ENCODE measurements at regions not wholly inside any gene's neighbourhood (a gene's known extent, or its start where the extent isn't known, plus 50 kb on each side); places are given as distances from the start of the nearest gene placed in this dataset.

GRCh38 chr13:43991773-43992201 lies 112.1 kb downstream of the LACC1 start:
- H3K36me3 ChIP-seq (ENCODE audit: control insufficient read depth in 2 of 2, insufficient read depth in 2 of 2, low read length in 1 of 2): no peaks in the 10 kb centered on the region
- WGBS: 91% methylated on average over 4 of the region's 4 CpGs

DNA sequence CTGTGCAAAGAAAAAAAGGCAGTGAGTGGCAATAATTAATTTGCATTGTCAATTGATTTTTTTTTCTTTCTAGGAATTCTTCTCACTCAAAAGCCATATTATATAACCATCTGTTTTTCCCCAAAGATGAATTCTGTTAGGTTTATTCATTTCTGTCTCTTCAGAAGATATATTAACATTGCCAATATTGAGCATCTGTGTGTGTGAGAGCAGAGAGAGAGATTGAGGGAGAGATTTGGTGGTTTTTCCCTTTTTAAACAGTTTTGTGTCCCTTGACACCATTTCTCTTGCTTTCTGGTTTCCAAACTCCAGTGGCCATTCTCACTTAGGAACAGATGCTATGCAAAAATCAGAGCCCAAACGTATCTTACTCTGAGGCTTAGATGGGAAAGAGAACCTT lies 112.5 kb downstream of the LACC1 start:
- no peak for DNase-seq (ENCODE audit: low read depth in 6 of 9, low spot score in 9 of 9)
- Histone ChIP-seq H3K4me1 (ENCODE audit: control insufficient read depth in 2 of 2, insufficient read depth in 2 of 2, low read length in 2 of 2) (no peaks in the 10 kb centered on the region), H3K4me3 (ENCODE audit: low read length in 2 of 2) (no peak overlapping the region), H3K36me3 (ENCODE audit: control insufficient read depth in 2 of 2, insufficient read depth in 2 of 2, low read length in 1 of 2) (no peaks in the 10 kb centered on the region), H3K9me3 (ENCODE audit: control insufficient read depth in 2 of 2, insufficient read depth in 1 of 2, low read length in 1 of 2) (peaks cover 2 to 4% of the 10 kb centered on the region in 2 donors), H3K27ac (ENCODE audit: low read depth in 1 of 2, low read length in 1 of 2) (no peak overlapping the region), H3K27me3 (ENCODE audit: control insufficient read depth in 2 of 2, insufficient read depth in 1 of 2, low read length in 1 of 2) (no peaks in the 10 kb centered on the region)
- WGBS: 94% methylated on average over 1 of the region's 1 CpG

More at GRCh38 chr13:43991773-43992201, 112.1 kb downstream of the LACC1 start:
- Histone ChIP-seq H3K9me3 (ENCODE audit: control insufficient read depth in 2 of 2, insufficient read depth in 1 of 2, low read length in 1 of 2) (peaks cover 2 to 4% of the 10 kb centered on the region in 2 donors), H3K4me3 (ENCODE audit: low read length in 2 of 2) (no peak overlapping the region), H3K27ac (ENCODE audit: low read depth in 1 of 2, low read length in 1 of 2) (no peak overlapping the region), H3K27me3 (ENCODE audit: control insufficient read depth in 2 of 2, insufficient read depth in 1 of 2, low read length in 1 of 2) (no peaks in the 10 kb centered on the region), H3K4me1 (ENCODE audit: control insufficient read depth in 2 of 2, insufficient read depth in 2 of 2, low read length in 2 of 2) (no peaks in the 10 kb centered on the region)
- DNase-seq (ENCODE audit: low read depth in 6 of 9, low spot score in 9 of 9): no peak

GRCh38 chr13:43994999-43995859 lies 115.5 kb downstream of the LACC1 start:
- no peak for DNase-seq (ENCODE audit: low read depth in 6 of 9, low spot score in 9 of 9)
- Histone ChIP-seq H3K27ac (ENCODE audit: low read depth in 1 of 2, low read length in 1 of 2) (no peak overlapping the region), H3K4me3 (ENCODE audit: low read length in 2 of 2) (no peak overlapping the region), H3K36me3 (ENCODE audit: control insufficient read depth in 2 of 2, insufficient read depth in 2 of 2, low read length in 1 of 2) (no peaks in the 10 kb centered on the region), H3K4me1 (ENCODE audit: control insufficient read depth in 2 of 2, insufficient read depth in 2 of 2, low read length in 2 of 2) (no peaks in the 10 kb centered on the region), H3K27me3 (ENCODE audit: control insufficient read depth in 2 of 2, insufficient read depth in 1 of 2, low read length in 1 of 2) (no peaks in the 10 kb centered on the region), H3K9me3 (ENCODE audit: control insufficient read depth in 2 of 2, insufficient read depth in 1 of 2, low read length in 1 of 2) (peaks cover 2 to 4% of the 10 kb centered on the region in 2 donors)
- 91% methylated on average over 7 of the region's 7 CpGs for WGBS

- no peak overlapping the region for H3K4me3 ChIP-seq (ENCODE audit: low read length in 2 of 2)
- 98% methylated on average over 1 of the region's 1 CpG for WGBS
- no peaks in the 10 kb centered on the region for H3K27me3 ChIP-seq (ENCODE audit: control insufficient read depth in 2 of 2, insufficient read depth in 1 of 2, low read length in 1 of 2)
- H3K4me1 ChIP-seq (ENCODE audit: control insufficient read depth in 2 of 2, insufficient read depth in 2 of 2, low read length in 2 of 2): no peaks in the 10 kb centered on the region
- DNase-seq (ENCODE audit: low read depth in 6 of 9, low spot score in 9 of 9): no peak
- H3K36me3 ChIP-seq (ENCODE audit: control insufficient read depth in 2 of 2, insufficient read depth in 2 of 2, low read length in 1 of 2): no peaks in the 10 kb centered on the region
- no peak overlapping the region for H3K27ac ChIP-seq (ENCODE audit: low read depth in 1 of 2, low read length in 1 of 2)
- H3K9me3 ChIP-seq (ENCODE audit: control insufficient read depth in 2 of 2, insufficient read depth in 1 of 2, low read length in 1 of 2): peaks cover 2 to 4% of the 10 kb centered on the region in 2 donors
Observed at GRCh38 chr13:43996221-43996620, 116.5 kb downstream of the LACC1 start.

- DNase-seq (ENCODE audit: low read depth in 6 of 9, low spot score in 9 of 9): no peak
- 82% methylated on average over 2 of the region's 2 CpGs for WGBS
Observed at GRCh38 chr13:44003481-44003880, 123.8 kb downstream of the LACC1 start.

GRCh38 chr13:44004878-44005277 lies 125.2 kb downstream of the LACC1 start:
- no peaks in the 10 kb centered on the region for H3K4me1 ChIP-seq (ENCODE audit: control insufficient read depth in 2 of 2, insufficient read depth in 2 of 2, low read length in 2 of 2)
- H3K27ac ChIP-seq (ENCODE audit: low read depth in 1 of 2, low read length in 1 of 2): no peak overlapping the region
- H3K27me3 ChIP-seq (ENCODE audit: control insufficient read depth in 2 of 2, insufficient read depth in 1 of 2, low read length in 1 of 2): no peaks in the 10 kb centered on the region
- no peaks in the 10 kb centered on the region for H3K36me3 ChIP-seq (ENCODE audit: control insufficient read depth in 2 of 2, insufficient read depth in 2 of 2, low read length in 1 of 2)
- no peak overlapping the region for H3K4me3 ChIP-seq (ENCODE audit: low read length in 2 of 2)
- DNase-seq (ENCODE audit: low read depth in 6 of 9, low spot score in 9 of 9): no peak
- H3K9me3 ChIP-seq (ENCODE audit: control insufficient read depth in 2 of 2, insufficient read depth in 1 of 2, low read length in 1 of 2): no peaks in the 10 kb centered on the region
- 95% methylated on average over 3 of the region's 3 CpGs for WGBS

More at GRCh38 chr13:44003481-44003880, 123.8 kb downstream of the LACC1 start:
- Histone ChIP-seq H3K36me3 (ENCODE audit: control insufficient read depth in 2 of 2, insufficient read depth in 2 of 2, low read length in 1 of 2) (no peaks in the 10 kb centered on the region), H3K27me3 (ENCODE audit: control insufficient read depth in 2 of 2, insufficient read depth in 1 of 2, low read length in 1 of 2) (no peaks in the 10 kb centered on the region), H3K27ac (ENCODE audit: low read depth in 1 of 2, low read length in 1 of 2) (no peak overlapping the region), H3K4me1 (ENCODE audit: control insufficient read depth in 2 of 2, insufficient read depth in 2 of 2, low read length in 2 of 2) (no peaks in the 10 kb centered on the region), H3K9me3 (ENCODE audit: control insufficient read depth in 2 of 2, insufficient read depth in 1 of 2, low read length in 1 of 2) (no peaks in the 10 kb centered on the region), H3K4me3 (ENCODE audit: low read length in 2 of 2) (no peak overlapping the region)

- DNase-seq (ENCODE audit: low read depth in 6 of 9, low spot score in 9 of 9): no peak
- Histone ChIP-seq H3K27ac (ENCODE audit: low read depth in 1 of 2, low read length in 1 of 2) (no peak overlapping the region), H3K4me3 (ENCODE audit: low read length in 2 of 2) (no peak overlapping the region), H3K4me1 (ENCODE audit: control insufficient read depth in 2 of 2, insufficient read depth in 2 of 2, low read length in 2 of 2) (no peaks in the 10 kb centered on the region), H3K9me3 (ENCODE audit: control insufficient read depth in 2 of 2, insufficient read depth in 1 of 2, low read length in 1 of 2) (no peaks in the 10 kb centered on the region), H3K27me3 (ENCODE audit: control insufficient read depth in 2 of 2, insufficient read depth in 1 of 2, low read length in 1 of 2) (no peaks in the 10 kb centered on the region), H3K36me3 (ENCODE audit: control insufficient read depth in 2 of 2, insufficient read depth in 2 of 2, low read length in 1 of 2) (no peaks in the 10 kb centered on the region)
- WGBS: 94% methylated on average over 1 of the region's 1 CpG
Observed at GRCh38 chr13:44007451-44007850, 127.7 kb downstream of the LACC1 start.

DNA sequence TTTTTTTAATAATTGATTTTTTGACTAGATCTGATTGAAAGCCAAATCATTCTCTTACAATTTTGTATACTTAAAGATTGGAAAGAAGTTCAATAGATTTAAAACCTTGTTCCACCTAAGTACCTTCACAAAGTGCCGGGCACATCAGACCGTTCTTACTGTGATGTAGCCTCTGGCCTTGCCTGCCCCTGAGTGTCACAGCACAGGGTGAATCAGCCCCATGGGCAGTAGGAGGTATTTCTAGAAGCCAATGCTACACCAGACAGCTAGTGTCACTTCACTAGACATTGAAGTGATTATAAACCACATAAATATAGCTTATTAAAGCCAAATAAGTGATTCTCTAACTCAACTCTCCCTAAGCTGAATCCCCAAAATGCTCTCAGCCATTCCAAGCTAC lies 131.3 kb downstream of the LACC1 start:
- Histone ChIP-seq H3K36me3 (ENCODE audit: control insufficient read depth in 2 of 2, insufficient read depth in 2 of 2, low read length in 1 of 2) (no peaks in the 10 kb centered on the region), H3K27ac (ENCODE audit: low read depth in 1 of 2, low read length in 1 of 2) (no peak overlapping the region), H3K9me3 (ENCODE audit: control insufficient read depth in 2 of 2, insufficient read depth in 1 of 2, low read length in 1 of 2) (no peaks in the 10 kb centered on the region), H3K4me3 (ENCODE audit: low read length in 2 of 2) (no peak overlapping the region), H3K27me3 (ENCODE audit: control insufficient read depth in 2 of 2, insufficient read depth in 1 of 2, low read length in 1 of 2) (no peaks in the 10 kb centered on the region), H3K4me1 (ENCODE audit: control insufficient read depth in 2 of 2, insufficient read depth in 2 of 2, low read length in 2 of 2) (no peaks in the 10 kb centered on the region)
- over 99% methylated on average over 2 of the region's 2 CpGs for WGBS
- DNase-seq (ENCODE audit: low read depth in 6 of 9, low spot score in 9 of 9): no peak

DNA sequence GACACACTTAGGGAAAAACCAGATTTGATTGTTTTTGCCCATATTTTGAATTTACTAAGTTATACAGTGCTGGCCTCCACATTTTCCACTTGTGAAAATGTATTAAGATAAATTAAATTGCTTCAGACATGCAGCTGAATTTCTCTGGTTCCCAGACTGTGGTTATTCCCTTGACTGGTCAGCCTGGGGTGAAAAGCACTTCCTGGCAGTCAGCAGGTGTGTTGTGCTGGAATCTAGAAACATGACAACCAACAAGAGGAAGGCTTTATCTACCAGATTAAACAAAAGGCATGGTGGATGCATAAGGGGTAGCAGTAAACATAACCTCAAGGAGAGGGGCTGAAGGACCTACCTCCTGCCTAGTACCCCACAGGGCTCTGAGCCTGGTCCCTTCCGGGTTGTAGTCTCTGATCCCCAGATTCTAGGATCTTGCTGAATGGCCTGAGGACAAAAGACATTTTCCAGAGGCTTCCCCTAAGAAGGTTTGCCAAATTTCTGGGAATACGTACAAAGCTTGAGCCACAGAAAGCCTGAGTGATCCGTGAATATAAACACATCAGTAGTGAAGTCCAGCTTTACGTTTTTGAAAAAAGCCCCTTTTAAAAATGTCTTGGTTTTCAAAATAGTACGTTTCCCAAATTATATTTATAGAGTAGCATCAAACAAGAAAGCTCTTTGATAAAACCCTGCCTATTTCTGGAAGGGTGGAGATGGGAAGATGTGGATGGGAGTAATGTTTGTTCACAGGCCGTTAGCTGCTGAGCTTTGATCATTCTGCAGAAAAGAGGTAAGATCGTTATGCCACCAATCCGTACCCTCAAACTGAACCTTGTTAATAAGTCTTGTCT lies 133.4 kb downstream of the LACC1 start:
- peaks cover 3 to 6% of the 10 kb centered on the region in 2 donors for H3K4me1 ChIP-seq (ENCODE audit: control insufficient read depth in 2 of 2, insufficient read depth in 2 of 2, low read length in 2 of 2)
- DNase-seq (ENCODE audit: low read depth in 6 of 9, low spot score in 9 of 9): no peak
- 96% methylated on average over 8 of the region's 8 CpGs for WGBS
- H3K36me3 ChIP-seq (ENCODE audit: control insufficient read depth in 2 of 2, insufficient read depth in 2 of 2, low read length in 1 of 2): no peaks in the 10 kb centered on the region
- no peaks in the 10 kb centered on the region for H3K27me3 ChIP-seq (ENCODE audit: control insufficient read depth in 2 of 2, insufficient read depth in 1 of 2, low read length in 1 of 2)
- H3K4me3 ChIP-seq (ENCODE audit: low read length in 2 of 2): no peak overlapping the region
- no peak overlapping the region for H3K27ac ChIP-seq (ENCODE audit: low read depth in 1 of 2, low read length in 1 of 2)
- no peaks in the 10 kb centered on the region for H3K9me3 ChIP-seq (ENCODE audit: control insufficient read depth in 2 of 2, insufficient read depth in 1 of 2, low read length in 1 of 2)
